ENCODE measurements at regions not wholly inside any gene's neighbourhood (a gene's known extent, or its start where the extent isn't known, plus 50 kb on each side); places are given as distances from the start of the nearest gene placed in this dataset.

DNA sequence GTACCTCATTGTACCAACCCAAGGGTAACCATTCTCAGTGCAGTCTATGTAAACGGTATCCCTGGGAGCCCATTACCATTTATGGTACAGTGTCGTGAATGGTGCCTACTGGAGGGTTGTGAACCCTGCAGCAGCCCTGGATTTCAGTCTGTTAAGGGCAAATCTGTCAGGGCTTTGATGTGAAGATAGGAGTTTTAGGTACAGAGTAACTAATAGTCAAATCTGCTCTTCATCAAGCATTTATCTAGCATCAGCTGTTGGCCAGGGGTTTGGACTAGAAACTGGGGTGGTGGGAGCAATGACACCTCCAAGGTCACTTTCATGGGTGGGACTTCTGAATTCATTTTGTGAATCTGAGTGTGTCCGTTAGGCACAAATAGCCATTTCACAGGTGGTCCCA, 50.6 kb upstream of the RFPL3 start:
- H3K9me3 ChIP-seq (ENCODE audit: control insufficient read depth, low read depth, low read length): no peaks in the 10 kb centered on the region
- Mint-ChIP-seq H3K9me3 (no peaks in the 10 kb centered on the region; a peak in 1 of 5 replicates), H3K36me3 (ENCODE audit: insufficient read depth in 1 of 3, low read depth in 3 of 3) (no peaks in the 10 kb centered on the region), H3K27ac (no peak overlapping the region; a peak in 1 of 7 replicates), H3K4me3 (no peak overlapping the region), H3K4me1 (peaks cover 2 to 5% of the 10 kb centered on the region in 2 experiments; a peak in 2 of 4 replicates), H3K27me3 (ENCODE audit: low read depth) (peaks cover 53% of the 10 kb centered on the region)
- H3K79me1 ChIP-seq (ENCODE audit: insufficient read depth, low read depth, low read length, poor library complexity, severe bottlenecking): no peaks in the 10 kb centered on the region
- H4K20me1 ChIP-seq (ENCODE audit: control insufficient read depth, insufficient read depth, insufficient read length): no peaks in the 10 kb centered on the region
- no peak overlapping the region for H2AFZ ChIP-seq (ENCODE audit: low read length)
- no peak for DNase-seq
- no peaks in the 10 kb centered on the region for H3K23me2 ChIP-seq (ENCODE audit: insufficient read length, low read depth, low read length, poor library complexity, severe bottlenecking)
- H3K14ac ChIP-seq (ENCODE audit: insufficient read depth, low read length): no peak overlapping the region
- H3T11ph ChIP-seq (ENCODE audit: low read length): no peak overlapping the region
- no peak overlapping the region for H3K23ac ChIP-seq (ENCODE audit: insufficient read length, low read depth, low read length)
- H3K18ac ChIP-seq (ENCODE audit: insufficient read length, low read depth, low read length): no peak overlapping the region
- no peak overlapping the region for H3K4me2 ChIP-seq (ENCODE audit: insufficient read depth, insufficient read length, low read length)
- no peak overlapping the region for H3K56ac ChIP-seq (ENCODE audit: insufficient read length, low read depth, low read length)
- H2AK5ac ChIP-seq (ENCODE audit: insufficient read length, low read length): no peak overlapping the region
- H3K27me3 ChIP-seq (ENCODE audit: insufficient read depth, low read length): no peaks in the 10 kb centered on the region
- no peak overlapping the region for H4K8ac ChIP-seq (replicated peaks; ENCODE audit: insufficient read length, low read depth, low read length)
- no peak overlapping the region for H4K91ac ChIP-seq (ENCODE audit: insufficient read length, low read depth, low read length)
- no peaks in the 10 kb centered on the region for H3K4me1 ChIP-seq (ENCODE audit: insufficient read depth, low read length)
- H3K27ac ChIP-seq (ENCODE audit: insufficient read length, low read depth, low read length): no peak overlapping the region
- WGBS (ENCODE audit: extremely low coverage, insufficient read length, low lambda C conversion rate): no CpG with 5 or more reads among the region's 3 CpGs
- H4K5ac ChIP-seq (ENCODE audit: insufficient read length, low read depth, low read length): no peak overlapping the region
- H2BK5ac ChIP-seq (ENCODE audit: insufficient read length, low read length): no peak overlapping the region
- H2BK15ac ChIP-seq (ENCODE audit: low read depth, low read length): no peak overlapping the region
- no peak overlapping the region for H2BK20ac ChIP-seq (ENCODE audit: low read depth, low read length, poor library complexity, severe bottlenecking)
- no peaks in the 10 kb centered on the region for H3K79me2 ChIP-seq (ENCODE audit: insufficient read depth, low read length)
- no peak overlapping the region for H3K4ac ChIP-seq (ENCODE audit: low read depth, low read length)
- TF ChIP-seq CTCF (conservative IDR thresholded peaks at IDR 0.05): no peak
- no peak overlapping the region for H2BK120ac ChIP-seq (ENCODE audit: low read depth, low read length, poor library complexity, severe bottlenecking)
- H2BK12ac ChIP-seq (ENCODE audit: insufficient read length, low read depth, low read length): no peak overlapping the region
- no peak overlapping the region for H3K9ac ChIP-seq (ENCODE audit: extremely low read depth, insufficient read length, low read length)

Data from H9 (cell line).